ENCODE measurements at regions not wholly inside any gene's neighbourhood (a gene's known extent, or its start where the extent isn't known, plus 50 kb on each side); places are given as distances from the start of the nearest gene placed in this dataset.
A peak's percentile ranks its signal among the peaks of the same experiment; 100 is the strongest.

DNA sequence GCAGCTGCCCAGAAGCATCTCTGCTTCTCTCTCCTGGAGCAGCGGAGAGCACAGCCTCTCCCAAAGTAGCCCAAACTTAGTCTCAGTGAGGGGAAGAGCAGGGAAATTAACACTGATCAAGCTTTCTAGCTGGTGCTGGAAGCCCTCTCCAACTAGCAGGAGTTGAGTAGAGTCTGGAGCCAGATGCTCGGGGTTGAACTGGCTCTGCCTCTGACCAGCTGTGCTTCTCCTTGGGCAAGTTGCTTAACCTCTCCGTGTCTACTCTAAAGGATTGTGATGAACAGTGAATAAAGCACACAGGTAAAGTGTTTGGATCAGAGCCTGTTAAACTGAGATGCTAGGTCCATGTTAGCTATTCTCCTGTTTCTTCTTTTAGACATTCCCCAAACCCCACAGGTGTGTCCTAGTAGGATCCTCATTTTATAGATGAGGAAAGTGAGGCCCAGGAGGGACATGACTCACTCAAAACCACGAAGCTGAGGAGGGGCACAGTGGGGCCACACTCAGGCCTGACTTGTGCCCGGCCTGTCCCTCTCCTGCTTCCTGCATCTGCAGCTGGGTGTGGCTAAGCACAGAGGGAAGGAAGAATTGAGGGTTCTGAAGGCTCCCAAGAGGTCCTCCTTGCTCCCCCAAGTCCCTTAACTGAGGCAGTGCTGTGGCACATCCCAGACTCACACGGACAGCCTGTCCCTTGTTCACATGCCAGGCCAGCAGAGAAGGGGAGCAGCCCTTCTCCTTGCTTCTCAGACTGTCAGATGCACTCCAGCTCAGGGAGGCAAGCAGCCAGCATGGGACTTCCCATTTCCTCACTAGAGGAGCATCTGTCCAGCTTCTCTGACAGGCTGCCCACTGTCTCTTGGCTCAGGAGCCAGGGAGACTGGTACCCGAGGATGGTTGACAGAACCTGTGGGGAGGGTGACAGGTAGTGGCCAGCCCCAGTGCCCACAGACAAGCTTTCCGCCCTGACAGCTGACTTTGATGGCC, 152.0 kb upstream of the IGSF21 start:
- H3K23ac ChIP-seq (ENCODE audit: insufficient read length): no peak overlapping the region
- H3K36me3 ChIP-seq (ENCODE audit: control insufficient read depth in 2 of 4, insufficient read depth in 4 of 4, low read length in 3 of 4): no peaks in the 10 kb centered on the region
- H4K5ac ChIP-seq (ENCODE audit: insufficient read length, low read depth, low read length): no peak overlapping the region
- no peak overlapping the region for H4K8ac ChIP-seq (ENCODE audit: extremely low read depth, insufficient read depth, low read length)
- H2BK15ac ChIP-seq (ENCODE audit: low read length): 0 out of 2 replicates have a peak overlapping the region, but pooled peaks have one; percentile 6
- H3K9ac ChIP-seq (replicated peaks in 1 of 4; ENCODE audit: extremely low read depth in 1 of 4, low read depth in 3 of 4, low read length in 3 of 4): no peak overlapping the region
- H3K23me2 ChIP-seq (ENCODE audit: low read depth, low read length): peaks cover 2% of the 10 kb centered on the region; the same call in 1 of the 2 replicates
- no peaks in the 10 kb centered on the region for H4K20me1 ChIP-seq (replicated peaks in 1 of 2; ENCODE audit: control insufficient read depth in 1 of 2, insufficient read depth in 2 of 2, low read length in 2 of 2)
- POLR2A ChIA-PET (ENCODE audit: partially characterized antibody): no interaction called here
- H3K4me2 ChIP-seq (ENCODE audit: insufficient read depth in 1 of 2, low read depth in 2 of 2, low read length in 2 of 2): no peak overlapping the region
- H3K14ac ChIP-seq (ENCODE audit: insufficient read length): no peak overlapping the region
- no peak overlapping the region for H2BK20ac ChIP-seq (ENCODE audit: low read length)
- no peaks in the 10 kb centered on the region for H3K79me2 ChIP-seq (ENCODE audit: control insufficient read depth in 1 of 2, insufficient read depth in 2 of 2, low read length in 2 of 2)
- H3K4me3 ChIP-seq (ENCODE audit: extremely low read depth in 1 of 4, insufficient read depth in 2 of 4, low read depth in 3 of 4, low read length in 4 of 4): no peak overlapping the region
- H3K79me1 ChIP-seq (ENCODE audit: low read depth, low read length): no peaks in the 10 kb centered on the region
- DNase-seq (ENCODE audit: low read depth in 1 of 2, low spot score in 2 of 2): no peak
- no peak overlapping the region for H2AK5ac ChIP-seq (ENCODE audit: low read depth, low read length)
- H3K18ac ChIP-seq (ENCODE audit: extremely low read depth, low read length): no peak overlapping the region
- H3K27me3 ChIP-seq (replicated peaks in 1 of 4; ENCODE audit: control insufficient read depth in 3 of 4, extremely low read depth in 1 of 4, insufficient read depth in 3 of 4, low read length in 3 of 4): no peaks in the 10 kb centered on the region; a peak in 2 of 7 replicates
- H2BK12ac ChIP-seq (ENCODE audit: low read depth, low read length): peak overlapping the region; percentile 19; the same call in 1 of the 2 replicates
- no peak overlapping the region for H3K56ac ChIP-seq (replicated peaks; ENCODE audit: insufficient read length, low read depth, low read length)
- H2BK5ac ChIP-seq (ENCODE audit: low read depth, low read length): no peak overlapping the region
- no peak overlapping the region for H2AFZ ChIP-seq (ENCODE audit: low read length)
- 83% methylated on average over 8 of the region's 8 CpGs; no CpG with 5 or more reads in 1 of the 2 experiments for WGBS, 2 experiments (ENCODE audit: extremely low coverage in 1 of 2, insufficient coverage in 1 of 2, insufficient read length in 1 of 2, insufficient replicate concordance in 2 of 2, low coverage in 1 of 2, low lambda C conversion rate in 2 of 2, missing lambda C conversion rate in 1 of 2)
- H3K4ac ChIP-seq (replicated peaks; ENCODE audit: insufficient read length, low read depth, low read length): no peak overlapping the region
- H2BK120ac ChIP-seq (replicated peaks; ENCODE audit: low read depth, low read length): no peak overlapping the region
- no peak overlapping the region for H3K27ac ChIP-seq (ENCODE audit: low read depth, low read length)
- H4K91ac ChIP-seq (replicated peaks; ENCODE audit: insufficient read length, low read length): no peak overlapping the region
- H3K9me3 ChIP-seq (ENCODE audit: insufficient read depth in 2 of 2, low read depth in 1 of 2, low read length in 1 of 2): no peaks in the 10 kb centered on the region
- CTCF ChIA-PET (ENCODE audit: partially characterized antibody): interaction anchor here (0.8 to 3.0 kb wide), 5 partner anchors 11 to 290 kb away, joined by 3 to 10 read pairs (median 5); no protein-coding TSS in a partner anchor
- no peak for FAIRE-seq
- peaks cover 3 to 10% (median 7%) of the 10 kb centered on the region in 4 experiments for H3K4me1 ChIP-seq (replicated peaks in 1 of 4; ENCODE audit: control insufficient read depth in 3 of 4, insufficient read depth in 4 of 4, low read length in 3 of 4)
- TF ChIP-seq CBX8 (IDR thresholded peaks at IDR 0.05; ENCODE audit: borderline replicate concordance, low read depth, low read length) (no peak), CBX5 (IDR thresholded peaks at IDR 0.05; ENCODE audit: low read depth, low read length) (no peak), BCL11A (IDR thresholded peaks at IDR 0.05; ENCODE audit: low read depth in 2 of 2, low read length in 2 of 2) (no peak), ATF2 (IDR thresholded peaks at IDR 0.05; ENCODE audit: low read length) (no peak), HDAC2 (IDR thresholded peaks at IDR 0.05; ENCODE audit: borderline replicate concordance in 1 of 2, low read depth in 2 of 2, low read length in 2 of 2) (no peak), POU5F1 (IDR thresholded peaks at IDR 0.05; ENCODE audit: low read depth, low read length) (no peak), RXRA (IDR thresholded peaks at IDR 0.05; ENCODE audit: insufficient read depth, low read depth, low read length) (no peak), MAX (IDR thresholded peaks at IDR 0.05) (no peak), JUN (IDR thresholded peaks at IDR 0.05; ENCODE audit: low read depth, low read length) (no peak)
